ENCODE measurements at regions not wholly inside any gene's neighbourhood (a gene's known extent, or its start where the extent isn't known, plus 50 kb on each side); places are given as distances from the start of the nearest gene placed in this dataset.

DNA sequence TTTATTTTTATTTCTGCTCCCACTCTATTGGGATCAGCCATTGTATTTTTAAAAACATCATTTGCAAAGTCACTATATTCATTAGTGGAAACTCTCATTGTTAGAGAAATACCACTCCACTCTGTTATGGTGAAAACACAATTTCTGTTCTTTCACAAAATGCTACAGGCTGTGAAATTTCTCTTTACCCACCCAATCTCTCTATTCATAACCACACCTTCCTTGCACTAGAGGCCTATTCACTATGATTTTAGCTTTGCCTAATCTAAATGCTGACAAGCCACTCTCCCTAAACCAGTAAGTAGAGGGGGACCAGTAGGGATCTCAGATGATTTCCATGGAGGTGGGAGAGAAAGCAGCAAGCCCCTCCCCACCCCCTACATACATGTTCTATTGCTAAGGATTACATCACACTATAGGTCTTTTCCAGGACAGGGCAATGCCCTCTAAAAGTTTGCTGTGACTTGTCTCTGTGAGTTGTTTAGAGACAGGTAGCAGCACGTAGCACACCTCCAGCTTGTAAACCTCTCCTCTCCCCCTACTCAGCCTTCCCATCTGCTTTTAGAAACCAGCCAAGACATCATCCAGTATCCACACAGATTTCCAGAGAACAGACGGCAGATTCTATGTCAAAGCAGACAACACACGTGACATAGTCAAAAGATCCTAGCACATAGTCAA, 58.3 kb upstream of the PPP1R3C start (continued):
- TF ChIP-seq, protein P1, sequence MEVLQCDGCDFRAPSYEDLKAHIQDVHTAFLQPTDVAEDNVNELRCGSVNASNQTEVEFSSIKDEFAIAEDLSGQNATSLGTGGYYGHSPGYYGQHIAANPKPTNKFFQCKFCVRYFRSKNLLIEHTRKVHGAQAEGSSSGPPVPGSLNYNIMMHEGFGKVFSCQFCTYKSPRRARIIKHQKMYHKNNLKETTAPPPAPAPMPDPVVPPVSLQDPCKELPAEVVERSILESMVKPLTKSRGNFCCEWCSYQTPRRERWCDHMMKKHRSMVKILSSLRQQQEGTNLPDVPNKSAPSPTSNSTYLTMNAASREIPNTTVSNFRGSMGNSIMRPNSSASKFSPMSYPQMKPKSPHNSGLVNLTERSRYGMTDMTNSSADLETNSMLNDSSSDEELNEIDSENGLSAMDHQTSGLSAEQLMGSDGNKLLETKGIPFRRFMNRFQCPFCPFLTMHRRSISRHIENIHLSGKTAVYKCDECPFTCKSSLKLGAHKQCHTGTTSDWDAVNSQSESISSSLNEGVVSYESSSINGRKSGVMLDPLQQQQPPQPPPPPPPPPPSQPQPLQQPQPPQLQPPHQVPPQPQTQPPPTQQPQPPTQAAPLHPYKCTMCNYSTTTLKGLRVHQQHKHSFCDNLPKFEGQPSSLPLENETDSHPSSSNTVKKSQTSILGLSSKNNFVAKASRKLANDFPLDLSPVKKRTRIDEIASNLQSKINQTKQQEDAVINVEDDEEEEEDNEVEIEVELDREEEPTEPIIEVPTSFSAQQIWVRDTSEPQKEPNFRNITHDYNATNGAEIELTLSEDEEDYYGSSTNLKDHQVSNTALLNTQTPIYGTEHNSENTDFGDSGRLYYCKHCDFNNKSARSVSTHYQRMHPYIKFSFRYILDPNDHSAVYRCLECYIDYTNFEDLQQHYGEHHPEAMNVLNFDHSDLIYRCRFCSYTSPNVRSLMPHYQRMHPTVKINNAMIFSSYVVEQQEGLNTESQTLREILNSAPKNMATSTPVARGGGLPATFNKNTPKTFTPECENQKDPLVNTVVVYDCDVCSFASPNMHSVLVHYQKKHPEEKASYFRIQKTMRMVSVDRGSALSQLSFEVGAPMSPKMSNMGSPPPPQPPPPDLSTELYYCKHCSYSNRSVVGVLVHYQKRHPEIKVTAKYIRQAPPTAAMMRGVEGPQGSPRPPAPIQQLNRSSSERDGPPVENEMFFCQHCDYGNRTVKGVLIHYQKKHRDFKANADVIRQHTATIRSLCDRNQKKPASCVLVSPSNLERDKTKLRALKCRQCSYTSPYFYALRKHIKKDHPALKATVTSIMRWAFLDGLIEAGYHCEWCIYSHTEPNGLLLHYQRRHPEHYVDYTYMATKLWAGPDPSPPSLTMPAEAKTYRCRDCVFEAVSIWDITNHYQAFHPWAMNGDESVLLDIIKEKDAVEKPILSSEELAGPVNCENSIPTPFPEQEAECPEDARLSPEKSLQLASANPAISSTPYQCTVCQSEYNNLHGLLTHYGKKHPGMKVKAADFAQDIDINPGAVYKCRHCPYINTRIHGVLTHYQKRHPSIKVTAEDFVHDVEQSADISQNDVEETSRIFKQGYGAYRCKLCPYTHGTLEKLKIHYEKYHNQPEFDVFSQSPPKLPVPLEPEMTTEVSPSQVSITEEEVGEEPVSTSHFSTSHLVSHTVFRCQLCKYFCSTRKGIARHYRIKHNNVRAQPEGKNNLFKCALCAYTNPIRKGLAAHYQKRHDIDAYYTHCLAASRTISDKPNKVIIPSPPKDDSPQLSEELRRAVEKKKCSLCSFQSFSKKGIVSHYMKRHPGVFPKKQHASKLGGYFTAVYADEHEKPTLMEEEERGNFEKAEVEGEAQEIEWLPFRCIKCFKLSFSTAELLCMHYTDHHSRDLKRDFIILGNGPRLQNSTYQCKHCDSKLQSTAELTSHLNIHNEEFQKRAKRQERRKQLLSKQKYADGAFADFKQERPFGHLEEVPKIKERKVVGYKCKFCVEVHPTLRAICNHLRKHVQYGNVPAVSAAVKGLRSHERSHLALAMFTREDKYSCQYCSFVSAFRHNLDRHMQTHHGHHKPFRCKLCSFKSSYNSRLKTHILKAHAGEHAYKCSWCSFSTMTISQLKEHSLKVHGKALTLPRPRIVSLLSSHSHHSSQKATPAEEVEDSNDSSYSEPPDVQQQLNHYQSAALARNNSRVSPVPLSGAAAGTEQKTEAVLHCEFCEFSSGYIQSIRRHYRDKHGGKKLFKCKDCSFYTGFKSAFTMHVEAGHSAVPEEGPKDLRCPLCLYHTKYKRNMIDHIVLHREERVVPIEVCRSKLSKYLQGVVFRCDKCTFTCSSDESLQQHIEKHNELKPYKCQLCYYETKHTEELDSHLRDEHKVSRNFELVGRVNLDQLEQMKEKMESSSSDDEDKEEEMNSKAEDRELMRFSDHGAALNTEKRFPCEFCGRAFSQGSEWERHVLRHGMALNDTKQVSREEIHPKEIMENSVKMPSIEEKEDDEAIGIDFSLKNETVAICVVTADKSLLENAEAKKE (CRISPR knock-in tag; IDR thresholded peaks at IDR 0.05), result no peak
- TF ChIP-seq EZH2phosphoT487 (IDR thresholded peaks at IDR 0.05; ENCODE audit: unreplicated experiment) (no peak), STAT1 (IDR thresholded peaks at IDR 0.05; ENCODE audit: unreplicated experiment) (no peak), JUNB (IDR thresholded peaks at IDR 0.05; ENCODE audit: unreplicated experiment) (no peak), CTCF (conservative IDR thresholded peaks at IDR 0.05; ENCODE audit: low read depth in 2 of 2) (no peak)
- TF ChIP-seq, protein P2, sequence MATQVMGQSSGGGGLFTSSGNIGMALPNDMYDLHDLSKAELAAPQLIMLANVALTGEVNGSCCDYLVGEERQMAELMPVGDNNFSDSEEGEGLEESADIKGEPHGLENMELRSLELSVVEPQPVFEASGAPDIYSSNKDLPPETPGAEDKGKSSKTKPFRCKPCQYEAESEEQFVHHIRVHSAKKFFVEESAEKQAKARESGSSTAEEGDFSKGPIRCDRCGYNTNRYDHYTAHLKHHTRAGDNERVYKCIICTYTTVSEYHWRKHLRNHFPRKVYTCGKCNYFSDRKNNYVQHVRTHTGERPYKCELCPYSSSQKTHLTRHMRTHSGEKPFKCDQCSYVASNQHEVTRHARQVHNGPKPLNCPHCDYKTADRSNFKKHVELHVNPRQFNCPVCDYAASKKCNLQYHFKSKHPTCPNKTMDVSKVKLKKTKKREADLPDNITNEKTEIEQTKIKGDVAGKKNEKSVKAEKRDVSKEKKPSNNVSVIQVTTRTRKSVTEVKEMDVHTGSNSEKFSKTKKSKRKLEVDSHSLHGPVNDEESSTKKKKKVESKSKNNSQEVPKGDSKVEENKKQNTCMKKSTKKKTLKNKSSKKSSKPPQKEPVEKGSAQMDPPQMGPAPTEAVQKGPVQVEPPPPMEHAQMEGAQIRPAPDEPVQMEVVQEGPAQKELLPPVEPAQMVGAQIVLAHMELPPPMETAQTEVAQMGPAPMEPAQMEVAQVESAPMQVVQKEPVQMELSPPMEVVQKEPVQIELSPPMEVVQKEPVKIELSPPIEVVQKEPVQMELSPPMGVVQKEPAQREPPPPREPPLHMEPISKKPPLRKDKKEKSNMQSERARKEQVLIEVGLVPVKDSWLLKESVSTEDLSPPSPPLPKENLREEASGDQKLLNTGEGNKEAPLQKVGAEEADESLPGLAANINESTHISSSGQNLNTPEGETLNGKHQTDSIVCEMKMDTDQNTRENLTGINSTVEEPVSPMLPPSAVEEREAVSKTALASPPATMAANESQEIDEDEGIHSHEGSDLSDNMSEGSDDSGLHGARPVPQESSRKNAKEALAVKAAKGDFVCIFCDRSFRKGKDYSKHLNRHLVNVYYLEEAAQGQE (IDR thresholded peaks at IDR 0.05; ENCODE audit: unreplicated experiment), result no peak

All from GM23338 (cell line).